Calu3 (cell line): ENCODE measurements at regions not wholly inside any gene's neighbourhood (a gene's known extent, or its start where the extent isn't known, plus 50 kb on each side); places are given as distances from the start of the nearest gene placed in this dataset.

Experiments used
- BruUV-seq: library from RNA; stranded (reverse); fragments of 400-500 nt; replicated peaks from 2 replicates; lab custom pipeline; 2021; lab: Mats Ljungman, UMichigan
- CTCF ChIA-PET: fragments of 300-600 bp; sonication (Branson Sonifier 250); formaldehyde crosslinking; loops from one replicate; lab custom pipeline; 2022; ENCODE audit warnings: antibody characterized with exemption; lab: Charles Lee
- DNase-seq: peaks from one replicate; pipeline ENCODE4 v3.0.0; 2022
- H3K27ac Mint-ChIP-seq: one replicate; pipeline ENCODE4 v1.8.0; 2022; ENCODE audit warnings: mixed read lengths; ENCODE audit not compliant: unreplicated experiment
- H3K27me3 Mint-ChIP-seq: one replicate; pipeline ENCODE4 v1.8.0; 2022; ENCODE audit warnings: mixed read lengths; ENCODE audit not compliant: unreplicated experiment
- H3K36me3 Mint-ChIP-seq: one replicate; pipeline ENCODE4 v1.8.0; 2022; ENCODE audit warnings: mild to moderate bottlenecking, moderate library complexity, mixed read lengths; ENCODE audit not compliant: insufficient read depth, unreplicated experiment
- H3K4me1 Mint-ChIP-seq: one replicate; pipeline ENCODE4 v1.8.0; 2022; ENCODE audit warnings: mild to moderate bottlenecking, low read depth, mixed read lengths; ENCODE audit not compliant: unreplicated experiment
- H3K4me3 Mint-ChIP-seq: one replicate; pipeline ENCODE4 v1.8.0; 2022; ENCODE audit warnings: mild to moderate bottlenecking, low read depth, moderate library complexity, mixed read lengths; ENCODE audit not compliant: unreplicated experiment
- H3K9me3 Mint-ChIP-seq: one replicate; pipeline ENCODE4 v1.8.0; 2022; ENCODE audit warnings: low read depth, mixed read lengths; ENCODE audit not compliant: unreplicated experiment
- CTCF ChIP-seq: fragments of 200-600 bp; IDR thresholded peaks from one replicate; pipeline ENCODE4 v1.8.0; 2022; ENCODE audit warnings: antibody characterized with exemption; ENCODE audit not compliant: unreplicated experiment
- intact Hi-C: fragments of 100-400 bp; cut with micrococcal nuclease; formaldehyde crosslinking; loops from one replicate; pipeline ENCODE4 v1.10.0; 2022; ENCODE audit not compliant: unreplicated experiment

GRCh38 chr2:14872779-14873325 lies 240.3 kb downstream of the LRATD1 start:
- H3K27ac Mint-ChIP-seq, result no peak overlapping the region

DNA sequence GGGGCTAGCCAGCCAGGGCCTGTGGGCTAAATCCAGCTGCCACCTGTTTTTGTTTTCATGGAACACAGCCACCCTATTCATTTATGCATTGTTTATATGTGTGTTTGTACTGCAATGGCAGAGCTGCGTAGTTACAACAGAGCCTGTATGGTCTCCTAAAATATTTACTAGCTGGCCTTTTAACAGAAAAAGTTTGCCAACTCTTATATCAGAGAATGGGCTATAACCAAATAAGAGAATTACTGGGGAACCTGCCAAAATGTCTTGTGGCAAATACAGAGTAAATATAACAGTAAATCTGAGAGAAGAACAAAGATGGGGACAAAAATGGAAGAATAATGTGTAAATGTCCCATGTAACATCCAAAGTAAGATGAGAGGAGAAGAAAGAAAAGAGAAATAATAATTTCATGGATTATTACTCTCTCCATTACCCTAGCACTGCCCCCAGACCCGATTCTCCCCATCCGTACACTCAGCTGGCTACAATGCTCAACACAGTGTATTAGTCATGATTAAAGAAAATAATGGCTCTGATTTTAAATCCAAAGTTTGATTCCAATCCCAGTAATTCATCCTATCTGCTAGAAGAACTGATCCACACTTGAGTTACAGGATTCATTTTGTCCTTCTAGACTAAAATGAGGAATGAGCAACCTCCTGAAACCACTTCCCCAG lies 249.3 kb downstream of the LRATD1 start:
- CTCF ChIA-PET, result no interaction called here
- no peak overlapping the region for H3K4me3 Mint-ChIP-seq
- no peaks in the 10 kb centered on the region for H3K27me3 Mint-ChIP-seq
- intact Hi-C loops, result no loop called here
- no peak overlapping the region for H3K27ac Mint-ChIP-seq
- H3K4me1 Mint-ChIP-seq, result no peaks in the 10 kb centered on the region
- DNase-seq, result no peak
- no peaks in the 10 kb centered on the region for H3K36me3 Mint-ChIP-seq
- peaks cover 8% of the 10 kb centered on the region for H3K9me3 Mint-ChIP-seq
- TF ChIP-seq CTCF, result no peak
- BruUV-seq, result no TSS peak

More at GRCh38 chr2:14872779-14873325, 240.3 kb downstream of the LRATD1 start:
- Mint-ChIP-seq H3K4me1 (no peaks in the 10 kb centered on the region), H3K27me3 (no peaks in the 10 kb centered on the region), H3K36me3 (no peaks in the 10 kb centered on the region), H3K4me3 (no peak overlapping the region), H3K9me3 (peaks cover 13% of the 10 kb centered on the region)
- no peak for DNase-seq
- no TSS peak for BruUV-seq
- CTCF ChIA-PET, result no interaction called here
- TF ChIP-seq CTCF, result no peak
- intact Hi-C loops, result no loop called here

- no TSS peak for BruUV-seq
These were observed 252.1 kb downstream of the LRATD1 start for GRCh38 chr2:14884651-14885050.

DNA sequence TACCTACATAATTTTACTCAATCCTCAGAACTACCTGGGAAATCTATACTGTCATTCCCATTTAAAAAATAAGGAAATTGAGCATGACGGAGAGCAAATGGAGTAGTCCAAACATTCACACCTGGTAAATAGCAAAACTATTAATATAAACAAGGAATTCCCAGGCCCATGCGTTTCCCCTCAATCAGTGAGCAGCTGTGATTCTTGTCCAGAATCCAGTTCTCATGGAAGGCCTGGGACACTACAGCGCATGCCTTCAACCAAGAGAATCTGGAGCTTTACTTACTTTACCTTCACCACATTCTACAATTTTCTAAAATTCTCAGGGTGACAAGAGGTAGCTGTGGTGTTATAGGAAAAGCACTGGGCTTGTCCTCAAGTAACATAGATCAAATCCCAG lies 259.0 kb downstream of the LRATD1 start:
- Mint-ChIP-seq H3K4me3 (no peak overlapping the region), H3K27ac (no peak overlapping the region), H3K27me3 (no peaks in the 10 kb centered on the region), H3K36me3 (no peaks in the 10 kb centered on the region), H3K4me1 (peaks cover 13% of the 10 kb centered on the region), H3K9me3 (peaks cover 16% of the 10 kb centered on the region)
- DNase-seq, result no peak
- no peak for TF ChIP-seq CTCF
- BruUV-seq, result no TSS peak
- CTCF ChIA-PET, result no interaction called here
- intact Hi-C loops, result no loop called here

More at GRCh38 chr2:14884651-14885050, 252.1 kb downstream of the LRATD1 start:
- Mint-ChIP-seq H3K4me3 (no peak overlapping the region), H3K27ac (no peak overlapping the region), H3K4me1 (no peaks in the 10 kb centered on the region), H3K36me3 (no peaks in the 10 kb centered on the region), H3K27me3 (no peaks in the 10 kb centered on the region), H3K9me3 (peaks cover 2% of the 10 kb centered on the region)
- intact Hi-C loops, result no loop called here
- TF ChIP-seq CTCF, result no peak
- CTCF ChIA-PET, result no interaction called here
- no peak for DNase-seq
